OCI-LY3 (cell line): ENCODE measurements at regions not wholly inside any gene's neighbourhood (a gene's known extent, or its start where the extent isn't known, plus 50 kb on each side); places are given as distances from the start of the nearest gene placed in this dataset.

Experiments
- CTCF ChIP-seq: fragments of 200-600, 300-600 bp; sonication (generic); IDR thresholded peaks from 2 replicates; pipeline ENCODE4 v1.5.1; 2014; ENCODE audit warnings: antibody characterized with exemption, low read length, low read depth
- EZH2phosphoT487 ChIP-seq: fragments of 200-600 bp; shearing (Covaris generic); IDR thresholded peaks from 2 replicates; pipeline ENCODE4 v1.6.1; 2018; ENCODE audit warnings: antibody characterized with exemption, mixed run types, low read depth

- no peak for TF ChIP-seq CTCF
- TF ChIP-seq EZH2phosphoT487, result no peak
These were observed 563.5 kb upstream of the SPRY2 start for GRCh38 chr13:80904386-80904785.
